WI38 (cell line): ENCODE measurements at regions not wholly inside any gene's neighbourhood (a gene's known extent, or its start where the extent isn't known, plus 50 kb on each side); places are given as distances from the start of the nearest gene placed in this dataset.

Experiments
- H3K4me3 ChIP-seq: 2 replicates; pipeline ENCODE4 v1.5.1; 2011; ENCODE audit warnings: low read depth, mild to moderate bottlenecking, control low read depth, low read length
- TF ChIP-seq, protein P1 (sequence below): IDR thresholded peaks from 2 replicates; pipeline ENCODE4 v1.5.1; 2012; ENCODE audit warnings: low read depth, mild to moderate bottlenecking, control low read depth, low read length

GRCh38 chr12:116455540-116456329 is 103.4 kb upstream of the MAP1LC3B2 start:
- TF ChIP-seq, protein P1, sequence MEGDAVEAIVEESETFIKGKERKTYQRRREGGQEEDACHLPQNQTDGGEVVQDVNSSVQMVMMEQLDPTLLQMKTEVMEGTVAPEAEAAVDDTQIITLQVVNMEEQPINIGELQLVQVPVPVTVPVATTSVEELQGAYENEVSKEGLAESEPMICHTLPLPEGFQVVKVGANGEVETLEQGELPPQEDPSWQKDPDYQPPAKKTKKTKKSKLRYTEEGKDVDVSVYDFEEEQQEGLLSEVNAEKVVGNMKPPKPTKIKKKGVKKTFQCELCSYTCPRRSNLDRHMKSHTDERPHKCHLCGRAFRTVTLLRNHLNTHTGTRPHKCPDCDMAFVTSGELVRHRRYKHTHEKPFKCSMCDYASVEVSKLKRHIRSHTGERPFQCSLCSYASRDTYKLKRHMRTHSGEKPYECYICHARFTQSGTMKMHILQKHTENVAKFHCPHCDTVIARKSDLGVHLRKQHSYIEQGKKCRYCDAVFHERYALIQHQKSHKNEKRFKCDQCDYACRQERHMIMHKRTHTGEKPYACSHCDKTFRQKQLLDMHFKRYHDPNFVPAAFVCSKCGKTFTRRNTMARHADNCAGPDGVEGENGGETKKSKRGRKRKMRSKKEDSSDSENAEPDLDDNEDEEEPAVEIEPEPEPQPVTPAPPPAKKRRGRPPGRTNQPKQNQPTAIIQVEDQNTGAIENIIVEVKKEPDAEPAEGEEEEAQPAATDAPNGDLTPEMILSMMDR: no peak
- no peak overlapping the region for H3K4me3 ChIP-seq

- no peak overlapping the region for H3K4me3 ChIP-seq
- TF ChIP-seq, protein P1: no peak
Measured at GRCh38 chr12:116456330-116457082, 102.7 kb upstream of the MAP1LC3B2 start.

GRCh38 chr12:116458492-116458891 is 100.7 kb upstream of the MAP1LC3B2 start:
- TF ChIP-seq, protein P1: no peak
- H3K4me3 ChIP-seq: no peak overlapping the region

- TF ChIP-seq, protein P1: no peak
- no peak overlapping the region for H3K4me3 ChIP-seq
Measured at GRCh38 chr12:116459011-116459875, 99.9 kb upstream of the MAP1LC3B2 start.

- H3K4me3 ChIP-seq: no peak overlapping the region
- TF ChIP-seq, protein P1: no peak
Measured at GRCh38 chr12:116459916-116460663, 99.1 kb upstream of the MAP1LC3B2 start.

DNA sequence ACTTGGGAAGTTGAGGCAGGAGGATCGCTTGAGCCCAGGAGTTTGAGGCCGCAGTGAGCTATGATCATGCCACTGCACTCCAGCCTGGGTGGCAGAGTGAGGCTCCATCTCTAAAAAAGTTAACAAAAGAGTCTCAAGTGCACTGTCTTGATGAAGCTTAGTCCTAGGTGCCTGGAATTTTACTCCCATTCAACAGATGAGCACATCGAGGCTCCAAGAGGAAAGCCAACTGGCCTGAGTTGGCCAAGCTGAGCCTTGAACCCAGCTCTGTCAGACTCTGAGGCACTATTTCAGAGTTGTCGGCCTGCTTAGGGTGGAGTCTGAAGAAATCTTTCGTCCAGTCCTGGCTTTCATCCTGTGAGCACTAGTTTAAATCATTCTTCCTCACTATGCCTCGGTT is 98.1 kb upstream of the MAP1LC3B2 start:
- TF ChIP-seq, protein P1: no peak
- no peak overlapping the region for H3K4me3 ChIP-seq
